SK-N-SH (cell line): ENCODE measurements at regions not wholly inside any gene's neighbourhood (a gene's known extent, or its start where the extent isn't known, plus 50 kb on each side); places are given as distances from the start of the nearest gene placed in this dataset.

Experiments
- CTCF ChIA-PET: fragments of 300-600, 350-600 bp; formaldehyde crosslinking; extraction: SDS; loops from one replicate; lab custom pipeline; 2021; lab: Yijun Ruan, JAX
- POLR2A ChIA-PET: fragments of 350-600 bp; sonication (Branson Sonifier 250); formaldehyde crosslinking; extraction: SDS; loops from one replicate; lab custom pipeline; 2020; ENCODE audit warnings: antibody characterized with exemption, inconsistent platforms; lab: Yijun Ruan, JAX
- DNase-seq: peaks from one replicate; pipeline ENCODE4 v3.0.0; 2012
- H2AFZ ChIP-seq: fragments of 200-600 bp; sonication (generic); 2 replicates; pipeline ENCODE4 v1.8.1; 2016; ENCODE audit warnings: antibody characterized with exemption, mild to moderate bottlenecking, low read depth
- H3F3A ChIP-seq: fragments of 200-600 bp; sonication (generic); replicated peaks from 2 replicates; pipeline ENCODE3; 2016; ENCODE audit warnings: antibody characterized with exemption, mild to moderate bottlenecking; ENCODE audit not compliant: insufficient read depth
- H3K27ac ChIP-seq, 2 experiments: fragments of 200-500 bp in 1 of 2; fragments of 200-600 bp in 1 of 2; sonication (Bioruptor generic) in 1 of 2; sonication (generic), shearing (Covaris generic) in 1 of 2; 2 replicates each; pipeline versions ENCODE4 v1.5.1 to v1.6.1; 2014 to 2016; ENCODE audit warnings: low read depth in 2 of 2, inconsistent platforms in 1 of 2, low read length in 1 of 2, mild to moderate bottlenecking in 1 of 2, mixed read lengths in 1 of 2
- H3K27me3 ChIP-seq: fragments of 200-600 bp; sonication (generic), shearing (Covaris generic); 2 replicates; pipeline ENCODE4 v1.6.1; 2016; ENCODE audit warnings: mixed run types; ENCODE audit not compliant: insufficient read depth
- H3K36me3 ChIP-seq, 2 experiments: fragments of 200-500 bp in 1 of 2; fragments of 200-600 bp in 1 of 2; sonication (Bioruptor generic) in 1 of 2; sonication (generic) in 1 of 2; replicated peaks in 1 of 2; 2 replicates each; pipeline versions ENCODE3 to v1.5.1; 2014 to 2016; ENCODE audit warnings: low read length in 1 of 2, mild to moderate bottlenecking in 1 of 2; ENCODE audit not compliant: insufficient read depth in 2 of 2, control insufficient read depth in 1 of 2
- H3K4me1 ChIP-seq, 2 experiments: fragments of 200-500 bp in 1 of 2; fragments of 200-600 bp in 1 of 2; sonication (Bioruptor generic) in 1 of 2; sonication (generic), shearing (Covaris generic) in 1 of 2; 2 replicates each; pipeline versions ENCODE4 v1.5.1 to v1.6.1; 2014 to 2016; ENCODE audit warnings: low read depth in 1 of 2, low read length in 1 of 2, mixed run types in 1 of 2; ENCODE audit not compliant: insufficient read depth in 2 of 2, control insufficient read depth in 1 of 2
- H3K4me2 ChIP-seq: fragments of 200-600 bp; sonication (generic), shearing (Covaris generic); 2 replicates; pipeline ENCODE4 v1.6.1; 2017; ENCODE audit warnings: mixed run types
- H3K4me3 ChIP-seq, 2 experiments: fragments of 200-500 bp in 1 of 2; fragments of 200-600 bp in 1 of 2; sonication (Bioruptor generic) in 1 of 2; sonication (generic), shearing (Covaris generic) in 1 of 2; 2 replicates each; pipeline versions ENCODE4 v1.5.1 to v1.8.1; 2014 to 2016; ENCODE audit warnings: low read depth in 2 of 2, inconsistent platforms in 1 of 2, low read length in 1 of 2, mild to moderate bottlenecking in 1 of 2, mixed read lengths in 1 of 2, moderate library complexity in 1 of 2
- H3K79me2 ChIP-seq: fragments of 200-600 bp; sonication (generic); 2 replicates; pipeline ENCODE4 v1.8.1; 2017; ENCODE audit warnings: mild to moderate bottlenecking; ENCODE audit not compliant: insufficient read depth
- H3K9ac ChIP-seq: fragments of 200-600 bp; sonication (generic); 2 replicates; pipeline ENCODE4 v1.6.1; 2017; ENCODE audit warnings: mixed run types
- H3K9me2 ChIP-seq: fragments of 200-600 bp; sonication (generic); 2 replicates; pipeline ENCODE4 v1.6.1; 2017; ENCODE audit warnings: mixed run types
- H3K9me3 ChIP-seq: fragments of 200-600 bp; sonication (generic); 2 replicates; pipeline ENCODE4 v1.6.1; 2017; ENCODE audit warnings: mixed run types, mild to moderate bottlenecking, moderate library complexity
- H4K20me1 ChIP-seq: fragments of 200-600 bp; sonication (generic); 2 replicates; pipeline ENCODE4 v1.6.1; 2017; ENCODE audit warnings: mild to moderate bottlenecking, mixed run types; ENCODE audit not compliant: insufficient read depth
- CTCF ChIP-seq: fragments of 200-600 bp; sonication (generic); IDR thresholded peaks from 2 replicates; pipeline ENCODE4 v1.6.1; 2017; ENCODE audit warnings: antibody characterized with exemption, mild to moderate bottlenecking, moderate library complexity
- ELF1 ChIP-seq: IDR thresholded peaks from 2 replicates; pipeline ENCODE4 v1.4.0; 2012
- JUND ChIP-seq: IDR thresholded peaks from 2 replicates; pipeline ENCODE4 v1.4.0; 2012
- MXI1 ChIP-seq: IDR thresholded peaks from 2 replicates; pipeline ENCODE4 v1.6.1; 2012; ENCODE audit warnings: mild to moderate bottlenecking, low read depth, low read length, improper control_type of control experiment
- PBX3 ChIP-seq: IDR thresholded peaks from 2 replicates; pipeline ENCODE4; 2012
- POLR2AphosphoS5 ChIP-seq: IDR thresholded peaks from 2 replicates; pipeline ENCODE4 v1.6.1; 2012; ENCODE audit warnings: low read depth, low read length
- RCOR1 ChIP-seq: fragments of 150-350 bp; IDR thresholded peaks from 2 replicates; pipeline ENCODE4 v1.6.1; 2017; ENCODE audit warnings: antibody characterized with exemption, low read length
- RXRA ChIP-seq: IDR thresholded peaks from 2 replicates; pipeline ENCODE4 v1.4.0; 2012; ENCODE audit warnings: low read depth, mild to moderate bottlenecking, borderline replicate concordance
- SMC3 ChIP-seq: IDR thresholded peaks from 2 replicates; pipeline ENCODE4 v1.6.1; 2012; ENCODE audit warnings: low read depth, low read length, improper control_type of control experiment
- USF1 ChIP-seq: IDR thresholded peaks from 2 replicates; pipeline ENCODE4 v1.4.0; 2012; ENCODE audit warnings: low read depth, borderline replicate concordance
- ZBTB33 ChIP-seq: IDR thresholded peaks from 2 replicates; pipeline ENCODE4 v1.4.0; 2012; ENCODE audit warnings: low read depth, borderline replicate concordance
- WGBS: methylation state at CpG from one replicate; pipeline ENCODE4 v1.1.6; 2017; ENCODE audit warnings: low lambda C conversion rate; 5-methylcytosine and 5-hydroxymethylcytosine counted together

- POLR2A ChIA-PET, result no interaction called here
- no peak overlapping the region for H3K9ac ChIP-seq
Observed at GRCh38 chr4:174430576-174430975, 91.7 kb downstream of the HPGD start.

GRCh38 chr4:174429701-174430410 lies 92.4 kb downstream of the HPGD start:
- Histone ChIP-seq H3K9me3 (no peaks in the 10 kb centered on the region), H3F3A (no peaks in the 10 kb centered on the region), H4K20me1 (no peaks in the 10 kb centered on the region), H3K36me3 (no peaks in the 10 kb centered on the region), H3K27me3 (no peaks in the 10 kb centered on the region), H3K9ac (no peak overlapping the region), H3K27ac (no peak overlapping the region), H3K4me1 (no peaks in the 10 kb centered on the region), H2AFZ (no peak overlapping the region), H3K4me2 (no peak overlapping the region), H3K79me2 (no peaks in the 10 kb centered on the region), H3K9me2 (no peaks in the 10 kb centered on the region), H3K4me3 (no peak overlapping the region)
- WGBS, result 5% methylated on average over 1 of the region's 1 CpG
- POLR2A ChIA-PET, result no interaction called here
- no peak for TF ChIP-seq RXRA
- TF ChIP-seq PBX3, result no peak
- TF ChIP-seq USF1, result no peak
- no peak for TF ChIP-seq ELF1
- DNase-seq, result no peak
- CTCF ChIA-PET, result no interaction called here

More at GRCh38 chr4:174430576-174430975, 91.7 kb downstream of the HPGD start:
- no peaks in the 10 kb centered on the region for H3K27me3 ChIP-seq
- no peaks in the 10 kb centered on the region for H4K20me1 ChIP-seq
- no peaks in the 10 kb centered on the region for H3K36me3 ChIP-seq
- no peak overlapping the region for H3K27ac ChIP-seq
- CTCF ChIA-PET, result no interaction called here
- no peak for DNase-seq
- H3K9me2 ChIP-seq, result no peaks in the 10 kb centered on the region
- no peaks in the 10 kb centered on the region for H3K9me3 ChIP-seq
- H3K4me1 ChIP-seq, result no peaks in the 10 kb centered on the region
- WGBS, result 22% methylated on average over 4 of the region's 4 CpGs
- no peak overlapping the region; the same call in 1 of the 2 replicates for H2AFZ ChIP-seq
- H3K79me2 ChIP-seq, result no peaks in the 10 kb centered on the region
- no peak overlapping the region for H3K4me3 ChIP-seq
- H3K4me2 ChIP-seq, result no peak overlapping the region
- no peaks in the 10 kb centered on the region for H3F3A ChIP-seq
- TF ChIP-seq SMC3 (no peak), CTCF (no peak), JUND (no peak), ZBTB33 (no peak), MXI1 (no peak), POLR2AphosphoS5 (no peak), RCOR1 (no peak)
